ENCODE measurements at regions not wholly inside any gene's neighbourhood (a gene's known extent, or its start where the extent isn't known, plus 50 kb on each side); places are given as distances from the start of the nearest gene placed in this dataset.
"Not testable (repeated sequence)": the region's sequence is repeated elsewhere in the genome, so short reads cannot be mapped to it uniquely, and the experiment has no call there.

DNA sequence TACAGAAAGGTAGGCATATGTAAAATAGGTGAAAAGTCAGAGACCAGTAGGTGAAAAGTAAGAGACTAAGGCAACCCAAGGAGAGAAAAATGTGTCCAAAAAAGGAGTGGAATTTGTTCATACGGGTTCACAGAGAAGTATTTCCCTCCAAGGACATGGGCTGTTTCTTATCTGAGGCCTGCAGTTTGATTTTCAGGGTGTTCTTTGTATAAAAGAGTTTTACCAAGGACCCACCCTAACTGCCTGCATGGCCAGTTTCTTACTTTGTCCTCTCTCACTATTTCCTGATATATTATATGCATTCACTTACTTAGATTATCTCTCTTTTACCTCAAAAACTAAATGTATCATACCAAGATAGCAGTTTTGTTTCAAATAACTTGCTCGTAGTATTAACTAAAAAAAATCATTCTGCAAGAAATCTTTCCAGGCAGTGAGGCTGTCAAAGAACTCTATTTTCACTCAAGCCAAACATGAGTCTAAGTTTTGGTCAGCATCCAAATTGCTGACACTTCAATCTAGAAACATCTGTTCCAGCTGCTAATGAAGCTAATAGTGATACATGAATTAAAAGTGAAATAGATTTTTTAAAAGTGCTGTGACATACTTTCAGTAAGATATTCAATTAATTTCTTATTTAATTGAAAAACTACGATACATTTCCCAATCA, 141.4 kb upstream of the SGCG start:
- DNase-seq (ENCODE audit: low spot score): no peak

DNA sequence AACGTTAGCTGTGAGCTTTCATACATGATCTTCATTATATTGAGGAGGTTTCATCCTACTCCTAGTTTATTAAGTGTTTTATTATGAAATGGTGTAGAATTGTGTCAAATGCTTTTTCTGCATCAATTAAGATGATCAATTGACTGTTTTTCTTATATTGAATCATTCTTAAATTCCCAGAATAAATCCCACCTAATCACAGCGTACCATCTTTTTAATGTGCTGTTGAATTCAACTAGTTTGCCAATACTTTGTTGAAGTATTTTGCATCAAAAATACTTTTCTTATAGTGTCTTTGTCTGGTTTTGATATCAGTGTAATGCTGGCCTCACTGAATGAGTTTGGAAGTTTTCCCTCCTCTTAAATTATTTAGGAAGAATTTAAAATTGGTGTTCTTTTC, 138.6 kb upstream of the SGCG start:
- DNase-seq (ENCODE audit: low spot score): no peak

GRCh38 chr13:23044906-23045305, 135.9 kb upstream of the SGCG start:
- DNase-seq (ENCODE audit: low spot score): no peak

- DNase-seq (ENCODE audit: low spot score): no peak
Observed at GRCh38 chr13:23050126-23050525, 130.7 kb upstream of the SGCG start.

DNA sequence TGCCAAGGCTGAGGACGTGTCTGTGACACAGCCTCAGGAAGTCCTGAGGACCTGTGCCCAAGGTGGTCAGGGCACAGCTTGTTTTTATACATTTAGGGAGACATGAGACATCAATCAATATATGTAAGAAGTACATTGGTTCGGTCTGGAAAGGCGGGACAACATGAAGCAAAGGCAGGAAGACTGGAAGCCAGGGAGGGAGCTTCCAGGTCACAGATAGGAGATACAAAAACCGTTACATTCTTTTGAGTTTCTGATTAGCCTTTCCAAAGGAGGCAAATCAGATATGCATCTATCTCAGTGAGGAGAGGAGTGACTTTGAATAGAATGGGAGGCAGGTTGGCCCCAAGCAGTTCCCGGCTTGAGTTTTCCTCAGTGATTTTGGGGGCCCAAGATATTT, 127.1 kb upstream of the SGCG start:
- not testable (repeated sequence) for DNase-seq (ENCODE audit: low spot score)

DNA sequence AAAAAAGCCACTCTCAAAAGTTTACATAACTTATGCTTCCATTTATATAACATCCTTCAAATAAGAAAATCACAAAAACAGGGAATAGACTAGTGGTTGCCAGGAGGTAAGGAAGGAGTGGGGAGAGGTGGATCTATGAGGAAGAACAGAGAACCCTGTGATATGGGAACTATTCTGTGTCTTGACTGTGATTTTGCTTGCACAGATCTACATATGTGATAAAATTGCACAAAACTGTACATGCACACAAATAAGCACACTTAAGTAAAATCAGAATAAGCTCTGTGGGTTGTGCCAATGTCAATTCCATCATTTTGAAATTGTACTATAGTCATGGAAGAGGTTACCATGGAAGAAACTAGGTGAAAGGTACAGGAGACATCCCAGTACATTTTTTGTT, 121.6 kb upstream of the SGCG start:
- no peak for DNase-seq (ENCODE audit: low spot score)

- DNase-seq (ENCODE audit: low spot score): no peak
Observed at GRCh38 chr13:23060959-23061358, 119.8 kb upstream of the SGCG start.

DNA sequence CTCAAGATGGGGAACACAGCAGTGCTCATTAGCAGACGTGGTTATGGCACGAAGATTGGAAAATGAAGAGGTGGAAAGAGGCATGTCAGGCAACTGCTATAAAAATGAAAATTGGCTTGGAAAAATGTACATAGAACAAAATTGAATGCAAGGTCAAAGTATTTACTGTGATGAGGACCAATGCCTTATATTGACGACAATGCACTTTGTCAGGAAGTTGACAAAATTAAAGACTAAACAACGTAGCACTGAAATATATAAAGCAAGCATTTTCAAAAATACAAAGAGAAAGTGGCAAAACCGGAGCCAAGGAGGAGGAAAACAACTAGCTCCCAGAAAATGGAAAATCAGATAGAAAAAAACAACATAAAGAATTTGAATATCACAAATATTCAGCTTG, 113.7 kb upstream of the SGCG start:
- no peak for DNase-seq (ENCODE audit: low spot score)

- DNase-seq (ENCODE audit: low spot score): no peak
Observed at GRCh38 chr13:23069566-23069965, 111.2 kb upstream of the SGCG start.

GRCh38 chr13:23074075-23074828, 106.5 kb upstream of the SGCG start:
- no peak for DNase-seq (ENCODE audit: low spot score)

DNA sequence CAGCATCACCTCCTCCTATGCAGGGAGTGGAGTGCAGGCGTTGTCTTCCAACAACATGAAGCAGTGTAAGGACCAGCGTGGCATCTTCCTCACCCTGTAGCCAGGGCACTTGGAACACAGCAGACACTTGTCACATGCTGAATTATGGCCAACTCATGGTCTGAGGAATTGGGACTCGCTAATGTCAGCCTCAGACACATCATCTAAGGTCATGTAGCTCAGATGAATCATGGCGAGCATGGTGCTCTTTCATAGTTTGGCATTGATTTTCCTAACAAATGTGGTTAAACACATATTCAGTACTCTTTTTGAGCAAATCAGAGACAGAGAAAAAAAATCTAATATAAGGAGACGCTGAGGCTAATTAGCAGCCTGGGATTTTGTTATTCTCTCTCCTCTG, 99.6 kb upstream of the SGCG start:
- DNase-seq (ENCODE audit: low spot score): no peak

DNA sequence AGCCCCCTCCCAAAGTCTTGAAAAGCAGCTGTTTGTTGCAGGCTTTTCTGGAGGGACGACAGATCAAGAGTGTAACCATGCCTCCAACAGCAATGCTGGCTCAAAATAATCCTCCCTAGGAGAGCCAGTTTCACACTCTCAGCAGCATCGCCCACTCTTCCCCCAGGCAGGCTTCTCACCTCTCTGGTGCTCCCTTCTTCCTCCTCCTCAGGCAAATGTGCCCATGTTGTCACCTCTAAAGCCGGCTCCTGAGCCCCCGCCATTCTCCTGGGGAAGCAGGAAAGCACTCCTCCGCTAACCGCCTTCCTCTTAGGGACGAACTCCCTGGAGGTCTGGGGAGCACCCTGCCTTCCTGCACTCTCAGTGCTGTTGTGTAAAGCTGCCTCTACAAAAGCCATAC, 98.9 kb upstream of the SGCG start:
- no peak for DNase-seq (ENCODE audit: low spot score)

GRCh38 chr13:23086968-23087623, 93.7 kb upstream of the SGCG start:
- no peak for DNase-seq (ENCODE audit: low spot score)

DNA sequence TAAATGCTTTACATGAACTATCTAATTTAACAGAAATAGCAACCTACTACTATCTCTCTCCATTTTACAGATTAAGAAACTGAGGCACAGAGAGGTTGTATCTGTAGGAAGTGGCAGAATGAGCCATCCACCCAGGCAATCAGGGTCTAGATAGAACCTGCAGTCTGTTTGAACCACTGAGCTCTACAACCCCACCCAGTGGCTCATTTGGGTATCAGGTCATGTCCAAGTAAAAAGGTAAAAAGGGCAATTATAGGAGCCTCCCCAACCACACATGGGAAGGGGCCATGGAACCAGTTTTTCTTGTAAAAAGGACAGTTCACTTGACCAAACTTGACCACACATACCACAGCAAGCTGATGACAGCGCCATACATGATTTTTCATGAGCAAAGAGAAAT, 92.9 kb upstream of the SGCG start:
- DNase-seq (ENCODE audit: low spot score): no peak

DNA sequence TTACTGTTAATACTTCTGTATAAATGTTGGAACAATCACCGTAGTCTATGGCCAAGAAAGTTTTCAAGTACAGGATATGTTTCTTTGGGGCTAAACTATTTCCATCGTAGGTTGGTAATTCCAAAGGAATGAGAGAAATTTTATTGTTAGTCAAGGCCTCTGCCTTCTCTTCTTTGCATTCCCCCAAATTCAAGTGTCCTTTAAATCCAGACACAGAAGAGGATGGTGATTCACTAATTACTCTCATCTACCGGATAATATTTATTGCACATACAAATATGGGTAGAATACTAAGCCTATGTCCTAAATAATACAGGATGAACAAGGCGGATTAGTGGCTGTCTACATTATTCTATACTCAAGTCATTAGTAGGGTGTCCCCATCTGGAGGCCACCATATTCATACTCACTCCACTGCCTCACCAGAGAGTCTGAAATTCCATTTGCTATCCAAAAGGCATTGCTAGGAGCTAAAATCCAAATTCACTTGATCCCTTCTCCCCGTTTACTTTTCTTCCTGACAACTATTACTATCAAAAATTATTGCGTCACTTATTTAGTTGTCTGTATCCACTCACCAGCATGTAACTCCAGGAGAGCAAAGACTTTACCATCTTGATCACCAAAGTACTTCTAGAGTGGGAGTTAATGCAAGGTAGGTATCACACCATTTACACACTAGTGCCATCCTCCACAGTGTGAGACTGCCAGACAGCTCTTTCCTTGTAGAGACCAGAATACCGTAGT, 82.4 kb upstream of the SGCG start:
- no peak for DNase-seq (ENCODE audit: low spot score)

DNA sequence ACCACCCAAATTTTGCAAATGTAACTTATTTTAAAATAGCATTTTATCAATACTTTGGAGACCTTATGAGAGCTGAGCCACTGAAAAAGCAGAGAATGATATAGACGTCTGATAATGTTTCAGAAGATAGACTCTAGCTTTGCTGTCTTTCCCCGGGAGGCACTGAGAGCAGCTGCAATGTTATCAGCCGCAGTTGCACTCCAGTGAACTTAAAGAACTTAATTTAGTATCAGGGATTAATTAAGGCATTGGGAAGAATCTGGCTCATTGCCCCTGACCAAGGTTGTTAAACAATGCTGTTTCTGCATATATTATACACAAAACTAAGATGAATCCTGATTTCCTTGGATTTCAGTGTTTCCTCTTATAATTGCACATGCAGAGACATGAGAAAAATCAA, 75.7 kb upstream of the SGCG start:
- no peak for DNase-seq (ENCODE audit: low spot score)

- no peak for DNase-seq (ENCODE audit: low spot score)
Observed at GRCh38 chr13:23107665-23108064, 73.1 kb upstream of the SGCG start.

DNA sequence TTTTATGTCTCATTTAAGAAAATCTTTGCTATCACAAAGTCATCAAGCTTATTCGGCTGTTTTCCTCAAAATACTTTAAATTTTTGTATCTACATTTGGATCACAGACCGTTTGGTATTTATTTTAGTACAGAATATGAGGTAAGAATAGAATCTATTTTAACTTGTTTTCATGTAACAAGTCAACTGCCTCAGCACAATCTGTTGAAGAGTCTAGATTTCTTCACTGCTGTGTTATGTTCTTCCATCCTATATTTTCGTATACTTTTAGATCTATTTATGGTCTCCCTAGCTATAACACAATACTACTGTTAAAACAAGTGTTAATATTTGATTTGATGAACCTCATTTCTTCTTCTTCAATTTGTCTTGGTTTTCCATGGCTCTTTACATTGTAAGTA, 61.6 kb upstream of the SGCG start:
- DNase-seq (ENCODE audit: low spot score): no peak

- DNase-seq (ENCODE audit: low spot score): not testable (repeated sequence)
Observed at GRCh38 chr13:23127540-23127939, 53.2 kb upstream of the SGCG start.

DNA sequence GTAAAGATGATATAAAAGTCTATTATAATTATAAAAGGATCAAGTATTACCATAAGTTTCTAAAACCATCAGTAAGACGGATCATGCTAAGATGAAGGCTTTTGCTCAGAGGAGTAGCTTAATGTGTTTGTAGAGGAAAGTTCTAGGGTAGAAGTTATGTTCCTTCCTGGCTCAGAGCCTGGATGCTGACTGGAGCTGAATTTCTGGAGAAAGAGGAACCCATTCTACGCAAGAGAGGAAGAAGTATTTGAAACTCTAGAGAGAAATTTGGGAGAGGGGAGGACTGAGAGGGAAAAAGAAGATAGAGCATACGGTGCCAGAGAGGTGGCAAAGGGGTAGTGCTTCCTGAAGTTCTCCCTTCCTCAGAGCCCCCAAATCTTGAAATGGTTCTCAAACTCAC, 51.4 kb upstream of the SGCG start:
- no peak for DNase-seq (ENCODE audit: low spot score)

Data from mesenteric fat pad (tissue), 1 donor.